Vagina (tissue), 2 donors: ENCODE measurements at regions not wholly inside any gene's neighbourhood (a gene's known extent, or its start where the extent isn't known, plus 50 kb on each side); places are given as distances from the start of the nearest gene placed in this dataset.

Source experiments
- DNase-seq, 2 donors: peaks; one replicate each; pipeline ENCODE4 v3.0.0-alpha.2; 2017; ENCODE audit errors: extremely low spot score in 2 of 2
- H3K27ac ChIP-seq: fragments of 200-600 bp; sonication (generic); one replicate; pipeline ENCODE4 v1.5.1; 2019
- H3K27me3 ChIP-seq: fragments of 200-600 bp; sonication (generic); one replicate; pipeline ENCODE4 v1.5.1; 2019
- H3K36me3 ChIP-seq, 2 donors: fragments of 200-600 bp; sonication (generic); one replicate each; pipeline ENCODE4 v1.5.1; 2017 to 2019
- H3K4me1 ChIP-seq: fragments of 200-600 bp; sonication (generic); one replicate; pipeline ENCODE4 v1.5.1; 2019
- H3K4me3 ChIP-seq, 2 donors: fragments of 200-600 bp; sonication (generic); 1 replicate in 1 of 2; 2 replicates in 1 of 2; pipeline ENCODE4 v1.5.1; 2016 to 2019
- H3K9me3 ChIP-seq: fragments of 200-600 bp; sonication (generic); one replicate; pipeline ENCODE4 v1.5.1; 2019
- CTCF ChIP-seq, 3 experiments: fragments of 450-650 bp in 2 of 3; fragments of 200-600 bp in 1 of 3; sonication (generic) in 1 of 3; IDR thresholded peaks; one replicate each; pipeline ENCODE4 v1.5.1; 2017 to 2019; ENCODE audit warnings: antibody characterized with exemption in 3 of 3, mild to moderate bottlenecking in 2 of 3, moderate library complexity in 2 of 3
- POLR2A ChIP-seq, 2 donors: fragments of 450-650 bp; IDR thresholded peaks; one replicate each; pipeline ENCODE4 v1.6.1; 2017; ENCODE audit warnings: antibody characterized with exemption in 2 of 2, mild to moderate bottlenecking in 2 of 2, moderate library complexity in 2 of 2
- POLR2AphosphoS5 ChIP-seq, 2 donors: sonication (generic); formaldehyde crosslinking; IDR thresholded peaks; one replicate each; pipeline ENCODE4 v1.9.0; 2017; ENCODE audit warnings: antibody characterized with exemption in 2 of 2, mild to moderate bottlenecking in 2 of 2, low read depth in 1 of 2; ENCODE audit not compliant: insufficient read depth in 1 of 2
- intact Hi-C: fragments of 100-400 bp; cut with DNase I; formaldehyde crosslinking; loops from one replicate; pipeline ENCODE4 v1.15.1; 2023

- Histone ChIP-seq H3K9me3 (no peaks in the 10 kb centered on the region), H3K4me1 (peaks cover 16% of the 10 kb centered on the region), H3K4me3 (no peak overlapping the region), H3K27me3 (no peaks in the 10 kb centered on the region), H3K27ac (no peak overlapping the region), H3K36me3 (no peaks in the 10 kb centered on the region)
- no peak for TF ChIP-seq CTCF (IDR thresholded peaks at IDR 0.05)
- no peak for TF ChIP-seq POLR2A (IDR thresholded peaks at IDR 0.05)
- TF ChIP-seq POLR2AphosphoS5 (IDR thresholded peaks at IDR 0.05; ENCODE audit: insufficient read depth in 1 of 2, low read depth in 1 of 2), result peak in 1 of 2 donors; percentile 33
- peak; percentile 89 to 90 for DNase-seq
- intact Hi-C loops, result no loop called here
Measured at GRCh38 chr2:71950256-71951082, 197.2 kb downstream of the CYP26B1 start.

GRCh38 chr2:71949537-71949798 lies 198.2 kb downstream of the CYP26B1 start:
- intact Hi-C loops, result no loop called here
- DNase-seq, result no peak
- no peak overlapping the region for H3K4me3 ChIP-seq
- no peaks in the 10 kb centered on the region for H3K27me3 ChIP-seq
- TF ChIP-seq POLR2AphosphoS5 (IDR thresholded peaks at IDR 0.05; ENCODE audit: insufficient read depth in 1 of 2, low read depth in 1 of 2) (no peak), CTCF (IDR thresholded peaks at IDR 0.05) (no peak), POLR2A (IDR thresholded peaks at IDR 0.05) (no peak)
- H3K27ac ChIP-seq, result no peak overlapping the region
- peaks cover 17% of the 10 kb centered on the region for H3K4me1 ChIP-seq
- no peaks in the 10 kb centered on the region for H3K36me3 ChIP-seq
- H3K9me3 ChIP-seq, result no peaks in the 10 kb centered on the region

- H3K27ac ChIP-seq, result no peak overlapping the region
- H3K27me3 ChIP-seq, result no peaks in the 10 kb centered on the region
- DNase-seq, result peak; percentile 61 to 79
- H3K36me3 ChIP-seq, result no peaks in the 10 kb centered on the region
- H3K4me3 ChIP-seq, result no peak overlapping the region
- H3K9me3 ChIP-seq, result no peaks in the 10 kb centered on the region
- TF ChIP-seq POLR2A (IDR thresholded peaks at IDR 0.05) (no peak), POLR2AphosphoS5 (IDR thresholded peaks at IDR 0.05; ENCODE audit: insufficient read depth in 1 of 2, low read depth in 1 of 2) (no peak), CTCF (IDR thresholded peaks at IDR 0.05) (no peak)
- peaks cover 17% of the 10 kb centered on the region for H3K4me1 ChIP-seq
- intact Hi-C loops, result no loop called here
Measured at GRCh38 chr2:71948781-71949536, 198.7 kb downstream of the CYP26B1 start.

GRCh38 chr2:71947809-71948208 lies 199.9 kb downstream of the CYP26B1 start:
- peak; percentile 60 to 77 for DNase-seq
- intact Hi-C loops, result no loop called here
- TF ChIP-seq CTCF (IDR thresholded peaks at IDR 0.05) (no peak), POLR2AphosphoS5 (IDR thresholded peaks at IDR 0.05; ENCODE audit: insufficient read depth in 1 of 2, low read depth in 1 of 2) (no peak), POLR2A (IDR thresholded peaks at IDR 0.05) (no peak)
- Histone ChIP-seq H3K4me1 (peaks cover 17% of the 10 kb centered on the region), H3K27me3 (no peaks in the 10 kb centered on the region), H3K4me3 (no peak overlapping the region), H3K36me3 (no peaks in the 10 kb centered on the region), H3K27ac (no peak overlapping the region), H3K9me3 (no peaks in the 10 kb centered on the region)

- DNase-seq, result peak; percentile 74 to 89
- H3K27ac ChIP-seq, result no peak overlapping the region
- TF ChIP-seq CTCF (IDR thresholded peaks at IDR 0.05) (no peak), POLR2AphosphoS5 (IDR thresholded peaks at IDR 0.05; ENCODE audit: insufficient read depth in 1 of 2, low read depth in 1 of 2) (no peak), POLR2A (IDR thresholded peaks at IDR 0.05) (no peak)
- no peaks in the 10 kb centered on the region for H3K9me3 ChIP-seq
- no peaks in the 10 kb centered on the region for H3K36me3 ChIP-seq
- H3K4me1 ChIP-seq, result peaks cover 9% of the 10 kb centered on the region
- H3K4me3 ChIP-seq, result no peak overlapping the region
- intact Hi-C loops, result no loop called here
- H3K27me3 ChIP-seq, result no peaks in the 10 kb centered on the region
Measured at GRCh38 chr2:71945603-71945959, 202.1 kb downstream of the CYP26B1 start.
